AG04450 (cell line): ENCODE measurements at regions not wholly inside any gene's neighbourhood (a gene's known extent, or its start where the extent isn't known, plus 50 kb on each side); places are given as distances from the start of the nearest gene placed in this dataset.

Source experiments
- CTCF ChIA-PET: fragments of 300-600, 350-600 bp; formaldehyde crosslinking; extraction: SDS; loops from one replicate; lab custom pipeline; 2022; ENCODE audit warnings: antibody characterized with exemption, inconsistent platforms; lab: Charles Lee
- POLR2A ChIA-PET: fragments of 350-600 bp; formaldehyde crosslinking; extraction: SDS; loops from one replicate; lab custom pipeline; 2021; ENCODE audit warnings: antibody characterized with exemption, inconsistent platforms; lab: Yijun Ruan, JAX
- DNase-seq: peaks from one replicate; pipeline ENCODE4 v3.0.0-alpha.2; 2011; ENCODE audit warnings: low read depth, low spot score
- H3K27ac ChIP-seq: one replicate; pipeline ENCODE4 v1.5.1; 2012; ENCODE audit warnings: low read depth, low read length, control low read depth
- H3K27me3 ChIP-seq: one replicate; pipeline ENCODE4 v1.6.0; 2012; ENCODE audit warnings: low read length; ENCODE audit not compliant: control insufficient read depth, insufficient read depth
- H3K4me3 ChIP-seq: 2 replicates; pipeline ENCODE4 v1.5.1; 2011; ENCODE audit warnings: mild to moderate bottlenecking, low read depth, low read length, control low read depth
- H3K9me3 ChIP-seq: 2 replicates; pipeline ENCODE4 v1.5.1; 2012; ENCODE audit warnings: low read length; ENCODE audit not compliant: control insufficient read depth, insufficient read depth
- TF ChIP-seq, protein P1 (sequence below): IDR thresholded peaks from 2 replicates; pipeline ENCODE4 v1.5.1; 2011; ENCODE audit warnings: low read depth, low read length, control low read depth, inconsistent platforms

DNA sequence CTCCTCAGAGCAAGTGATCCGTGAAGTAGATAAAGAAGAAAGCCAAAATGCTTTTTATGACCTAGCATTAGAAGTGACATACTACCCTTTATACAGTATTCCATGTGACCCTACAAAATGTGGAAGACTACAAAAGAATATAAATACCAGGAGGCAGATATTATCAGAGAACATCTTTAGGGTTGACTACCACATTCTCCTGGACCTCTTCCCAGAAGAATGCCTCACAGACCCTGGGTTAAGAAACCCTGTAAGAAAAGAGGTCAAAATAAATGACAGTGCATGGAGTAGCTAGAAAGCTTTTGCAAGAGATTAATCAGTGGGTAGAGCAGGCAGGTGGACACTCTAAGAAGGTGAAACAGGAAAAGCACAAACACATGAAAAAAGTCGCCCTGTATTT lies 69.2 kb downstream of the FANCF start:
- no peaks in the 10 kb centered on the region for H3K9me3 ChIP-seq
- POLR2A ChIA-PET = no interaction called here
- DNase-seq = no peak
- H3K4me3 ChIP-seq = no peak overlapping the region
- no peaks in the 10 kb centered on the region for H3K27me3 ChIP-seq
- H3K27ac ChIP-seq = no peak overlapping the region
- CTCF ChIA-PET = no interaction called here
- TF ChIP-seq, protein P1, sequence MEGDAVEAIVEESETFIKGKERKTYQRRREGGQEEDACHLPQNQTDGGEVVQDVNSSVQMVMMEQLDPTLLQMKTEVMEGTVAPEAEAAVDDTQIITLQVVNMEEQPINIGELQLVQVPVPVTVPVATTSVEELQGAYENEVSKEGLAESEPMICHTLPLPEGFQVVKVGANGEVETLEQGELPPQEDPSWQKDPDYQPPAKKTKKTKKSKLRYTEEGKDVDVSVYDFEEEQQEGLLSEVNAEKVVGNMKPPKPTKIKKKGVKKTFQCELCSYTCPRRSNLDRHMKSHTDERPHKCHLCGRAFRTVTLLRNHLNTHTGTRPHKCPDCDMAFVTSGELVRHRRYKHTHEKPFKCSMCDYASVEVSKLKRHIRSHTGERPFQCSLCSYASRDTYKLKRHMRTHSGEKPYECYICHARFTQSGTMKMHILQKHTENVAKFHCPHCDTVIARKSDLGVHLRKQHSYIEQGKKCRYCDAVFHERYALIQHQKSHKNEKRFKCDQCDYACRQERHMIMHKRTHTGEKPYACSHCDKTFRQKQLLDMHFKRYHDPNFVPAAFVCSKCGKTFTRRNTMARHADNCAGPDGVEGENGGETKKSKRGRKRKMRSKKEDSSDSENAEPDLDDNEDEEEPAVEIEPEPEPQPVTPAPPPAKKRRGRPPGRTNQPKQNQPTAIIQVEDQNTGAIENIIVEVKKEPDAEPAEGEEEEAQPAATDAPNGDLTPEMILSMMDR = no peak

DNA sequence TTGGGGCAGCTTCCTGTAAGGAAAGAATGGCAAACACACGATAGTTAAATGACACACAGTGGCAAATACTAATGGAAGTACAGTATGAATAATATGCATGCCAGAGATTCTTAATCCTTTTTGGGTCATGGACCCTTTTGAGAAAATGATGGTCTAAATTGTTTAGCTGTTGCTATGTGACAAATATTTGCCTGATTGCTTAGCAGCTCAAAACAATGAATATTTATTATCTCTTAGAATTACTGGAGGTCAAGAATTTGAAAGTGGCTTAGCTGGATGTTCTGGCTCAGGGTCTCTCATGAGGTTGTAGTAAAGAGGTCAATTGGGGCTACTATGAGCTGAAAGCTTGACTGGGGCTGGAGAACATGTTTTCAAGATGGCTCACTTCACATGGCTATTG lies 69.7 kb downstream of the FANCF start:
- no peaks in the 10 kb centered on the region for H3K27me3 ChIP-seq
- POLR2A ChIA-PET = no interaction called here
- CTCF ChIA-PET = interaction anchor here (1.2 kb wide), 1 partner anchor 15 kb away, joined by 3 read pairs; no protein-coding TSS in a partner anchor
- TF ChIP-seq, protein P1 = no peak
- H3K27ac ChIP-seq = no peak overlapping the region
- no peak for DNase-seq
- no peaks in the 10 kb centered on the region for H3K9me3 ChIP-seq
- no peak overlapping the region for H3K4me3 ChIP-seq

DNA sequence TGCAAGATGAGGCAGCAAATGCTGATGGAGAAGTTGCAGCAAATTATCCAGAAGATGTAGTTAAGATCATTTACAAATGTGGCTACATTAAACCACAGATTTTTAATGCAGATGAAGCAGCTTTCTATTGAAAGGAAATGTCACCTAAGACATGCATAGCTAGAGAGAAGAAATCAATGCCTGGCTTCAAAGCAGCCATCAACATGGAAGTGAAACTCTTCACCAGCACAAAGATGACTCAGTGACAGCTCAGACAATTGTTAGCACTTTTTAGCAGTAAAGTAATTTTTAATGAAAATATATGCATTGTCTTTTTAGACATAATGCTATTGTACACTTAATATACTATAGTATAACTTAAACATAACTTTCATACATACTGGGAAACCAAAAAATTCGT lies 71.4 kb downstream of the FANCF start:
- H3K27me3 ChIP-seq = no peaks in the 10 kb centered on the region
- TF ChIP-seq, protein P1 = no peak
- ChIA-PET CTCF (no interaction called here), POLR2A (no interaction called here)
- H3K9me3 ChIP-seq = no peaks in the 10 kb centered on the region
- no peak for DNase-seq
- H3K4me3 ChIP-seq = no peak overlapping the region
- no peak overlapping the region for H3K27ac ChIP-seq

DNA sequence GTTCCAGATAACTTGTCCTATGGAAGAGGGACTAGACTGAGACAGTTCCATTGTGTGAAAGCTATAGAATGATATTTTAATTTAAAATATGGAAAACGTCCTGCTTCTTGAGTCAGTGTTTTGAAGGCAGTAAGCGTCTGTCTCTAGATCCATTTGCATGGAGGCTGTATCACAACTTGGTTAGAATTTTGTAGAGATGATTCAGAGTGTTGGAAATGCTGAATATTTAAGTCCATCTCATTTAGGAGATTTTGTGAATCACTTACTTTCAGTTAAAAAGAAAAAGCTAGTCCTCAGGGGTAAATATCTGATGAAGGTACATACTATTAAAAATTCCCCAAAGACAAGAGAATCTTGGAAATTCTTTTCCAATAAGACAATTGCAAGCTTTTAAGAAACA lies 72.7 kb downstream of the FANCF start:
- Histone ChIP-seq H3K4me3 (no peak overlapping the region), H3K27me3 (no peaks in the 10 kb centered on the region), H3K27ac (no peak overlapping the region), H3K9me3 (no peaks in the 10 kb centered on the region)
- ChIA-PET CTCF (no interaction called here), POLR2A (no interaction called here)
- TF ChIP-seq, protein P1 = no peak
- no peak for DNase-seq

DNA sequence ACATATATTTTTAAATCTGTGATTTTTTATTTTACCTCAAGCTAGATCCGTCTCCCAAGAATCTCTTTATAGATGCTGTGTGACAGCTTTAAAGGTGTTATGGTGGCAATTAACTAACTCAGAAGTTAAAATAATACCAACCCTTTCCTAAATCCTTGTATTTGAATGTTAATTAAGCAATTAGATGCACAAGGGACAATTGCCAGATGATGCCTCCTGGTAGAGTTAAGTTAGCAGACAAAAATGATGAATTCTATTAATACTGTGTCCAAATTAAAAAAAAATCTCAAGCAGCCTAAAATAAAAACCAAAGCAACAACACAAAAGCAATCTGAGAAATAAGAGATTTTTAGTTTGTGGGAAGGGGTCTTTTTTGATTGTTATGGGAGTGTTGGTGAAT lies 78.9 kb downstream of the FANCF start:
- H3K27ac ChIP-seq = no peak overlapping the region
- TF ChIP-seq, protein P1 = no peak
- no peak for DNase-seq
- H3K9me3 ChIP-seq = no peaks in the 10 kb centered on the region
- ChIA-PET POLR2A (no interaction called here), CTCF (no interaction called here)
- no peaks in the 10 kb centered on the region for H3K27me3 ChIP-seq
- H3K4me3 ChIP-seq = no peak overlapping the region
